ENCODE measurements at regions not wholly inside any gene's neighbourhood (a gene's known extent, or its start where the extent isn't known, plus 50 kb on each side); places are given as distances from the start of the nearest gene placed in this dataset.

DNA sequence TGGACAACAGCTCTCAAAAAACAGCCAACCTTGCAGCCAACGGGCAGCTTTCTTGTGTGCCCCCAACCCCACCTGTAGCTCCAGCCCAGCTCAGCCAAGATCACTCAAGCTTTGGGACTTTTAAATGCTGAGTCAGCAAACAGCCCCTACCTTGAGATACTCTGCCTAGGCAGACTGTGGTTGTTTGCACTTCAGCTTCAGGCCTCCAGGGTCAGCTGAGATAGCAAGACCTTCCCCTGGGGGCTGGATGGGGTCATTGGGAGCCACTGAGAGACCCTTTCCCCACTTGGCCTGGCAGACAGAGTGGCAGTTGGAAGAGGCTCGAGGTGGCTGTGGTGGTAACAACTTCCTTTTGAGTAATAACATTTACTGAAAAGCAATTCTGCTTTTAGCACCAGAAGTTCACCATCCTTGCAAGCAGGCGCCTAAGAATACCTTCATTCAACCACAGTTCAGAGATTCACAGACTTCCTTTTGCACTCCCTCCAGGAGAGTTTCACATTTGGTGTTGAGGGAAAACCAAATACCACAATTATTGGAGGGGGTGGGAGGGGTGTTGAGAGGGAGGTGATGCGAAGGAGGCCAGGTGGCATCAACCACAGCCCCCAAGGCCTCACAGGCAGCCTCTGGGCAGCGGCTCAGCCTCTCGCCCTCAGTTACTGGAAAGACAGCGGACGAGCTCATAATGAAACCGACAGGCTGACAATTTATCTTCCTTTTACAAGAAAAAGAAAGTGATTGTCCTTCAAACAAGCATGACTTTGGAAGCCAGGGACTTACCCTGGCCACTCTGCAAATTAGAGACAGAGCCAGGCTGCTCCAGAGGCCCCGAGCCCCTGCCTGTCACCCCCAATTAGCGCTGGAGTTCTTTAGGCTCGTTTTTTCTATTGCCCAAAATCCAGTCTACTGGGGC is 148.1 kb downstream of the CEBPB start:
- peaks cover 36% of the 10 kb centered on the region for H3K4me1 Mint-ChIP-seq
- peak; percentile 83 for DNase-seq

GRCh38 chr20:50339466-50339901 is 148.9 kb downstream of the CEBPB start:
- H3K4me1 Mint-ChIP-seq: peaks cover 36% of the 10 kb centered on the region
- DNase-seq: peak; percentile 45

More for the DNA sequence above, 148.1 kb downstream of the CEBPB start:
- H3K36me3 Mint-ChIP-seq: no peaks in the 10 kb centered on the region
- H3K4me3 Mint-ChIP-seq: peak overlapping the region; percentile 73
- H3K9me3 Mint-ChIP-seq: no peaks in the 10 kb centered on the region
- peaks cover 6% of the 10 kb centered on the region for H3K27me3 Mint-ChIP-seq
- H3K27ac Mint-ChIP-seq: peak overlapping the region; percentile 97

GRCh38 chr20:50340541-50340940 is 149.9 kb downstream of the CEBPB start:
- Mint-ChIP-seq H3K9me3 (no peaks in the 10 kb centered on the region), H3K27ac (peak overlapping the region; percentile 97), H3K36me3 (no peaks in the 10 kb centered on the region), H3K27me3 (no peaks in the 10 kb centered on the region), H3K4me1 (peaks cover 34% of the 10 kb centered on the region), H3K4me3 (no peak overlapping the region)
- no peak for DNase-seq

More at GRCh38 chr20:50339466-50339901, 148.9 kb downstream of the CEBPB start:
- no peaks in the 10 kb centered on the region for H3K9me3 Mint-ChIP-seq
- peak overlapping the region; percentile 73 for H3K4me3 Mint-ChIP-seq
- no peaks in the 10 kb centered on the region for H3K27me3 Mint-ChIP-seq
- H3K36me3 Mint-ChIP-seq: no peaks in the 10 kb centered on the region
- peak overlapping the region; percentile 97 for H3K27ac Mint-ChIP-seq

GRCh38 chr20:50341050-50341449 is 150.4 kb downstream of the CEBPB start:
- no peak overlapping the region for H3K4me3 Mint-ChIP-seq
- no peaks in the 10 kb centered on the region for H3K9me3 Mint-ChIP-seq
- no peak for DNase-seq
- H3K36me3 Mint-ChIP-seq: no peaks in the 10 kb centered on the region
- peaks cover 2% of the 10 kb centered on the region for H3K27me3 Mint-ChIP-seq
- no peak overlapping the region for H3K27ac Mint-ChIP-seq
- peaks cover 34% of the 10 kb centered on the region for H3K4me1 Mint-ChIP-seq

DNA sequence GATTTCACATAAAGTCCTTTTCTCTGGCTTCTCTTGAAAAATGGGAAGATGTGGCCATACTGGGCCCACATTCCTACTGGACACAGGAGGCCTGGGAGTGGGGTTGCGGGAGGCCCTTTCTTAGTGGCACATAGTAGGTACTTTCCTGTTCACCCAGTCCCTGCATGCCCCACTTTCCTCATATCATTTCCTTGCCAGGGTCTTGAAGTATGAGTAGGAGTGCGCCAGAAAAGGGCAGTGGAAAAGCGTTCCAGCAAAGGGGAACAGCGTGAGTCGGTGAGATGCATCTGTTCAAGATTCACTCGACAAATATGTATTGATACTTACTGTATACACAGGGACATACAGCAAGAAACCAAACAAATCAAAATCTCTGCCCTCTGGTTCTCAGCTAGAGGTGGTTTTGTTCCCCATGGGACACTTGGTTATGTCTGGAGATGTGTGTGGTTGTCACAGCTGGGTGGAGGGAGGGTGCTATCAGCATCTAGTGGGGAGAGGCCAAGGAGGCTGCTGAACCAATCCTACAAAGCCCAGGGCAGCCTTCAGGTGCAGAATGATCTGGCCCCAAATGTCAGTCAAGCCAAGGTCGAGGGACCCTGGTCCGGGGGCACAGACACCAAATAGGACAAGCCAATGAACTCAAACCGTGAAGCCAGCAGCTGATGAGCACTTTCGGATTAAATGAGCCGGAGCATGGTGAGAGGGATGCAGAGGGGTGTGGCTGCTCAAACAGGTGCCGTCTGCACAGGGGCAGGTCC is 151.4 kb downstream of the CEBPB start:
- Mint-ChIP-seq H3K4me1 (peaks cover 41% of the 10 kb centered on the region), H3K36me3 (no peaks in the 10 kb centered on the region), H3K9me3 (no peaks in the 10 kb centered on the region), H3K4me3 (no peak overlapping the region), H3K27ac (no peak overlapping the region), H3K27me3 (peaks cover 11% of the 10 kb centered on the region)
- no peak for DNase-seq

DNA sequence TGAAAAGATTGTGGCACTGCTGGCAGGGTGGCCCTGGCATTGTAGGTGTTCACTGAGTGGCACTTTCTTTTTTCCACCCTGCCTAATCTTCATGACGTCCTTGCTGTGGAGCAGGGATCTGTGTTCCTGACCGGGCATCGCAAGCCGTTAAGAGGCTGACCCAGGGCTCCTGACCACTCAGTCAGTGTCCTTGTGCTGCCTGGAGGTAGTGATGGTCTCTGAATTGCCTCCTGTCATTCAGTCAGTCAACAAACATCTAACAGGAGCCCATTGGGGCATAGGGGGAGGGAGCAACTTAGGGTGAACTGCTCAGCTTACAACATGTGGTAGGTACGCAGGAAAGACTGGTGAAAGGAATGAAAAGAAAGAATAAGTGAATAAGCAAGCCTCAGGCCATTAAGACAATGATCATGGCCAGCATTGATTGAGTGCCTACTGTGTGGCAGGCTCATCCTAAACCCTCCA is 152.0 kb downstream of the CEBPB start:
- Mint-ChIP-seq H3K27ac (no peak overlapping the region), H3K36me3 (no peaks in the 10 kb centered on the region), H3K4me1 (peaks cover 38% of the 10 kb centered on the region), H3K4me3 (no peak overlapping the region), H3K9me3 (no peaks in the 10 kb centered on the region), H3K27me3 (peaks cover 15% of the 10 kb centered on the region)
- DNase-seq: no peak

DNA sequence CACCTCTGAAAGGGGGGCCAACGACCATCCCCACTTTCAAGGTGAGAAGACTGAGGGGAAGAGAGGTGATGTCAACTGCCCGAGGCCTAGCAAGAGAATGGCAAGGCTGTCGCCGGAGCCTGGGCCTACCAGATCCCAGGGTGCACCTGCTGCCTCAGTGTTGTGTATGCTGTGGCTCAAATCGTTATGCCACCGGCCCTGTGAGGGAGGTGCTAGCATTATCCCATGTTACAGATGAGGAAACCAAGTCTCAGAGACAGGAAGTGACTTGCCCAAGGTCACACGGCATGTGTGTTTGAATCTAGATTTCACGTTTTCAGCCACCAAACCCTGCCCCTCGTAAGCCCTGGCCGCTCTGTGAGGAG is 152.5 kb downstream of the CEBPB start:
- H3K27ac Mint-ChIP-seq: no peak overlapping the region
- DNase-seq: no peak
- peaks cover 15% of the 10 kb centered on the region for H3K27me3 Mint-ChIP-seq
- H3K36me3 Mint-ChIP-seq: no peaks in the 10 kb centered on the region
- no peaks in the 10 kb centered on the region for H3K9me3 Mint-ChIP-seq
- H3K4me3 Mint-ChIP-seq: no peak overlapping the region
- H3K4me1 Mint-ChIP-seq: peaks cover 35% of the 10 kb centered on the region

- Mint-ChIP-seq H3K27me3 (peaks cover 15% of the 10 kb centered on the region), H3K4me3 (no peak overlapping the region), H3K4me1 (peaks cover 30% of the 10 kb centered on the region), H3K36me3 (no peaks in the 10 kb centered on the region), H3K27ac (no peak overlapping the region), H3K9me3 (no peaks in the 10 kb centered on the region)
- DNase-seq: no peak
Measured at GRCh38 chr20:50343490-50344179, 153.0 kb downstream of the CEBPB start.

GRCh38 chr20:50344232-50345071 is 153.8 kb downstream of the CEBPB start:
- Mint-ChIP-seq H3K36me3 (no peaks in the 10 kb centered on the region), H3K4me3 (no peak overlapping the region), H3K27ac (no peak overlapping the region), H3K27me3 (peaks cover 20% of the 10 kb centered on the region), H3K4me1 (peaks cover 28% of the 10 kb centered on the region), H3K9me3 (no peaks in the 10 kb centered on the region)
- no peak for DNase-seq

DNA sequence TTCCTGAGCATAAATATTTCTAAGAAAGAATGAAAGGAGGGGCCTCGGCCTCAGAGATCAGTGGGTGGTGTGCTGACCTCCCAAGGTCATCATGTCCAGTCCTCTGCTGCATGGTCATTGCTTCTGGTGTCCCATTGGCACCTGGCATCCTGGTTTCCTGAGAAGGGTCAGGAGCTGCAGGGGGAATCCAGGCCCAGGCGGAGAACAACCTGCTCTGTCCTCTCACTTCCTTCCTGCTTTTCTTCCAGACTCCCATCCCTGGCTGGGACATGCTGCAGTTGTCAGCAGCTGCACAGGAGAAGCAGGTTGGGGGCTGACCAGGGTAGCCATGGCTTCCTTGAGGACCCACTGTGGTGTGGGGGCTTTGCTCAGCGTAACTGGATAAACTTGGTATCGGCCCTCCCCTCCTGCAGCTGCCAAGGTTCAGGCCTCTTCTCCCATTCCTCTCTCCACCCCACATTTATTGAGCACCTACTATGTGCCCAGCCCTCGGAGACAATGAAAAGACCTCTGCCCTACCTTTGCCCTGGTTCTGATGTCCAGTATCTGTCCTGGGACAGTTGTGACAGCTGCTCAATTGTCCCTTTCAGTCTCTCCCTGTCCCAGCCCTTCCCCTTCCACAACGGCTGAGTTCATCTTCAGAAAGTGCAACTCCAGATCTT is 155.2 kb downstream of the CEBPB start:
- H3K9me3 Mint-ChIP-seq: no peaks in the 10 kb centered on the region
- no peak for DNase-seq
- no peak overlapping the region for H3K27ac Mint-ChIP-seq
- peaks cover 20% of the 10 kb centered on the region for H3K27me3 Mint-ChIP-seq
- H3K36me3 Mint-ChIP-seq: no peaks in the 10 kb centered on the region
- no peak overlapping the region for H3K4me3 Mint-ChIP-seq
- H3K4me1 Mint-ChIP-seq: peaks cover 22% of the 10 kb centered on the region

GRCh38 chr20:50346374-50347283 is 156.0 kb downstream of the CEBPB start:
- Mint-ChIP-seq H3K4me1 (peaks cover 22% of the 10 kb centered on the region), H3K27me3 (peaks cover 20% of the 10 kb centered on the region)
- DNase-seq: no peak

GRCh38 chr20:50347284-50348063 is 156.8 kb downstream of the CEBPB start:
- Mint-ChIP-seq H3K36me3 (no peaks in the 10 kb centered on the region), H3K27ac (no peak overlapping the region), H3K9me3 (no peaks in the 10 kb centered on the region), H3K4me3 (no peak overlapping the region), H3K4me1 (peaks cover 22% of the 10 kb centered on the region), H3K27me3 (peaks cover 20% of the 10 kb centered on the region)
- no peak for DNase-seq

More at GRCh38 chr20:50346374-50347283, 156.0 kb downstream of the CEBPB start:
- H3K9me3 Mint-ChIP-seq: no peaks in the 10 kb centered on the region
- H3K4me3 Mint-ChIP-seq: no peak overlapping the region
- no peak overlapping the region for H3K27ac Mint-ChIP-seq
- no peaks in the 10 kb centered on the region for H3K36me3 Mint-ChIP-seq
